IPS DF 4.7 (cell line): ENCODE measurements at regions not wholly inside any gene's neighbourhood (a gene's known extent, or its start where the extent isn't known, plus 50 kb on each side); places are given as distances from the start of the nearest gene placed in this dataset.

Experiments
- DNase-seq: peaks from one replicate; pipeline ENCODE4 v3.0.0-alpha.2; 2013; ENCODE audit warnings: low spot score; ENCODE audit errors: extremely low read depth

GRCh38 chr2:234603619-234604018, 106.7 kb upstream of the ARL4C start:
- DNase-seq = no peak

- DNase-seq = no peak
Measured at GRCh38 chr2:234601213-234601612, 104.3 kb upstream of the ARL4C start.

GRCh38 chr2:234597576-234597861, 100.6 kb upstream of the ARL4C start:
- no peak for DNase-seq

GRCh38 chr2:234596696-234597575, 100.1 kb upstream of the ARL4C start:
- peak; percentile 33 for DNase-seq

- DNase-seq = no peak
Measured at GRCh38 chr2:234595829-234596228, 98.9 kb upstream of the ARL4C start.

- DNase-seq = no peak
Measured at GRCh38 chr2:234594715-234595114, 97.8 kb upstream of the ARL4C start.

GRCh38 chr2:234593636-234594035, 96.8 kb upstream of the ARL4C start:
- no peak for DNase-seq

GRCh38 chr2:234592541-234592940, 95.7 kb upstream of the ARL4C start:
- no peak for DNase-seq

- no peak for DNase-seq
Measured at GRCh38 chr2:234590076-234590475, 93.2 kb upstream of the ARL4C start.

- no peak for DNase-seq
Measured at GRCh38 chr2:234588054-234588430, 91.2 kb upstream of the ARL4C start.

GRCh38 chr2:234587341-234588053, 90.6 kb upstream of the ARL4C start:
- DNase-seq = no peak

- DNase-seq = no peak
Measured at GRCh38 chr2:234583331-234583730, 86.5 kb upstream of the ARL4C start.

- no peak for DNase-seq
Measured at GRCh38 chr2:234580686-234581085, 83.8 kb upstream of the ARL4C start.

- no peak for DNase-seq
Measured at GRCh38 chr2:234579231-234579962, 82.5 kb upstream of the ARL4C start.

- no peak for DNase-seq
Measured at GRCh38 chr2:234578389-234578788, 81.5 kb upstream of the ARL4C start.

- no peak for DNase-seq
Measured at GRCh38 chr2:234577191-234577590, 80.3 kb upstream of the ARL4C start.

GRCh38 chr2:234571620-234572407, 74.9 kb upstream of the ARL4C start:
- DNase-seq = no peak

- DNase-seq = no peak
Measured at GRCh38 chr2:234570476-234570875, 73.6 kb upstream of the ARL4C start.

- no peak for DNase-seq
Measured at GRCh38 chr2:234569776-234570430, 73.0 kb upstream of the ARL4C start.

- no peak for DNase-seq
Measured at GRCh38 chr2:234566622-234567021, 69.7 kb upstream of the ARL4C start.
